SK-N-MC (cell line): ENCODE measurements at regions not wholly inside any gene's neighbourhood (a gene's known extent, or its start where the extent isn't known, plus 50 kb on each side); places are given as distances from the start of the nearest gene placed in this dataset.

ENCODE experiments used
- EZH2 ChIP-seq: fragments of 200-600 bp; sonication (generic); IDR thresholded peaks from one replicate; pipeline ENCODE4 v1.6.1; 2017; ENCODE audit warnings: antibody characterized with exemption
- POLR2AphosphoS5 ChIP-seq: IDR thresholded peaks from 2 replicates; pipeline ENCODE4 v1.6.1; 2012; ENCODE audit warnings: mild to moderate bottlenecking, low read depth, low read length, borderline replicate concordance

- no peak for TF ChIP-seq EZH2
- TF ChIP-seq POLR2AphosphoS5, result no peak
Measured at GRCh38 chr6:751765-752164, 58.8 kb upstream of the EXOC2 start.
